DMS114 treated with DMSO at 0.1 percent for 48 hours (cell line): ENCODE measurements at regions not wholly inside any gene's neighbourhood (a gene's known extent, or its start where the extent isn't known, plus 50 kb on each side); places are given as distances from the start of the nearest gene placed in this dataset.

ENCODE experiments used
- DNase-seq: peaks from one replicate; lab custom pipeline; 2025; ENCODE audit not compliant: unreplicated experiment; lab: John Stamatoyannopoulos, UW

DNA sequence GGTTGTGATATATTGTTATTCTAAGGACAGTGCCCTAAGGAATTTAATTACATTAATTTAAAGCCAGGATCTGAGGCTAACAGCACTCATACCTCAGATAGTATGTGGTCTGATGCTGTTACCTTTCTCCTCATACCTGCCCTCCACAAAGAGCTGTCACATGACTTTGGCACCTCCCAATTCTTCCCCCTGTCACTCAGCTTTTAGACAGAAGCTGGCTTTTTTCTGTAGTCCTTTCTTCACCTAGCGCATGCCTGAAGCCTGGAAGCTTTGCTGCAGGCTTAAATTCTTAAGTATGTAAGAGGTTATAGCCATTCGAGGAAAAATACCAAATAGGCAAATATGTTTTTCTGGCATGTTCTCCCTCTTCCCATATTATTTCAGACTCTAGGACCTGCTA, 61.0 kb upstream of the ADAMTS19 start:
- no peak for DNase-seq

GRCh38 chr5:129400395-129400983, 59.6 kb upstream of the ADAMTS19 start:
- DNase-seq, result peak; percentile 22

GRCh38 chr5:129405222-129405621, 54.9 kb upstream of the ADAMTS19 start:
- DNase-seq, result no peak

GRCh38 chr5:129406440-129406839, 53.7 kb upstream of the ADAMTS19 start:
- DNase-seq, result no peak
